ENCODE measurements at regions not wholly inside any gene's neighbourhood (a gene's known extent, or its start where the extent isn't known, plus 50 kb on each side); places are given as distances from the start of the nearest gene placed in this dataset.

GRCh38 chr5:44900273-44900954 is 91.7 kb downstream of the MRPS30 start:
- DNase-seq (ENCODE audit: low read depth) (no peak), FAIRE-seq (no peak)
- TF ChIP-seq CTCF (IDR thresholded peaks at IDR 0.05; ENCODE audit: insufficient read depth, low read length, severe bottlenecking) = no peak
- no peaks in the 10 kb centered on the region for H3K36me3 ChIP-seq (ENCODE audit: control insufficient read depth, insufficient read depth, low read length)
- no peaks in the 10 kb centered on the region for H3K27me3 ChIP-seq (ENCODE audit: control insufficient read depth, insufficient read depth, low read length)
- H3K4me3 ChIP-seq (ENCODE audit: low read depth, low read length) = no peak overlapping the region

GRCh38 chr5:44907396-44907795 is 98.6 kb downstream of the MRPS30 start:
- no peak for TF ChIP-seq CTCF (IDR thresholded peaks at IDR 0.05; ENCODE audit: insufficient read depth, low read length, severe bottlenecking)
- FAIRE-seq = no peak

GRCh38 chr5:44909004-44909403 is 100.3 kb downstream of the MRPS30 start:
- Histone ChIP-seq H3K4me3 (ENCODE audit: low read depth, low read length) (no peak overlapping the region), H3K36me3 (ENCODE audit: control insufficient read depth, insufficient read depth, low read length) (no peaks in the 10 kb centered on the region), H3K27me3 (ENCODE audit: control insufficient read depth, insufficient read depth, low read length) (no peaks in the 10 kb centered on the region)
- no peak for TF ChIP-seq CTCF (IDR thresholded peaks at IDR 0.05; ENCODE audit: insufficient read depth, low read length, severe bottlenecking)
- FAIRE-seq = no peak
- DNase-seq (ENCODE audit: low read depth) = no peak

More at GRCh38 chr5:44907396-44907795, 98.6 kb downstream of the MRPS30 start:
- no peaks in the 10 kb centered on the region for H3K36me3 ChIP-seq (ENCODE audit: control insufficient read depth, insufficient read depth, low read length)
- no peak for DNase-seq (ENCODE audit: low read depth)
- H3K4me3 ChIP-seq (ENCODE audit: low read depth, low read length) = no peak overlapping the region
- no peaks in the 10 kb centered on the region for H3K27me3 ChIP-seq (ENCODE audit: control insufficient read depth, insufficient read depth, low read length)

GRCh38 chr5:44911501-44911900 is 102.8 kb downstream of the MRPS30 start:
- DNase-seq (ENCODE audit: low read depth) (no peak), FAIRE-seq (no peak)
- TF ChIP-seq CTCF (IDR thresholded peaks at IDR 0.05; ENCODE audit: insufficient read depth, low read length, severe bottlenecking) = no peak
- H3K36me3 ChIP-seq (ENCODE audit: control insufficient read depth, insufficient read depth, low read length) = no peaks in the 10 kb centered on the region
- no peaks in the 10 kb centered on the region for H3K27me3 ChIP-seq (ENCODE audit: control insufficient read depth, insufficient read depth, low read length)
- H3K4me3 ChIP-seq (ENCODE audit: low read depth, low read length) = no peak overlapping the region

GRCh38 chr5:44914221-44914620 is 105.5 kb downstream of the MRPS30 start:
- FAIRE-seq (no peak), DNase-seq (ENCODE audit: low read depth) (no peak)
- no peak overlapping the region for H3K4me3 ChIP-seq (ENCODE audit: low read depth, low read length)
- no peaks in the 10 kb centered on the region for H3K36me3 ChIP-seq (ENCODE audit: control insufficient read depth, insufficient read depth, low read length)
- no peak for TF ChIP-seq CTCF (IDR thresholded peaks at IDR 0.05; ENCODE audit: insufficient read depth, low read length, severe bottlenecking)
- no peaks in the 10 kb centered on the region for H3K27me3 ChIP-seq (ENCODE audit: control insufficient read depth, insufficient read depth, low read length)

- no peak for FAIRE-seq
- Histone ChIP-seq H3K4me3 (ENCODE audit: low read depth, low read length) (no peak overlapping the region), H3K36me3 (ENCODE audit: control insufficient read depth, insufficient read depth, low read length) (no peaks in the 10 kb centered on the region), H3K27me3 (ENCODE audit: control insufficient read depth, insufficient read depth, low read length) (no peaks in the 10 kb centered on the region)
- no peak for TF ChIP-seq CTCF (IDR thresholded peaks at IDR 0.05; ENCODE audit: insufficient read depth, low read length, severe bottlenecking)
- DNase-seq (ENCODE audit: low read depth) = no peak
Observed at GRCh38 chr5:44919560-44919959, 110.8 kb downstream of the MRPS30 start.

All from bronchial epithelial cell (primary cell).